Osteocyte (in vitro differentiated cells): ENCODE measurements at regions not wholly inside any gene's neighbourhood (a gene's known extent, or its start where the extent isn't known, plus 50 kb on each side); places are given as distances from the start of the nearest gene placed in this dataset.

Source experiments
- DNase-seq: peaks from one replicate; pipeline ENCODE4 v3.0.0; 2021; ENCODE audit warnings: mixed read lengths; ENCODE audit not compliant: unreplicated experiment; ENCODE audit errors: extremely low spot score
- H3K27ac Mint-ChIP-seq: one replicate; pipeline ENCODE4 v1.8.0; 2021; ENCODE audit warnings: mild to moderate bottlenecking, mixed read lengths; ENCODE audit not compliant: unreplicated experiment
- H3K27me3 Mint-ChIP-seq: one replicate; pipeline ENCODE4 v1.8.0; 2021; ENCODE audit warnings: mixed read lengths; ENCODE audit not compliant: unreplicated experiment
- H3K36me3 Mint-ChIP-seq: one replicate; pipeline ENCODE4 v1.8.0; 2021; ENCODE audit warnings: mixed read lengths; ENCODE audit not compliant: unreplicated experiment
- H3K4me1 Mint-ChIP-seq: one replicate; pipeline ENCODE4 v1.8.0; 2021; ENCODE audit warnings: mixed read lengths; ENCODE audit not compliant: unreplicated experiment
- H3K4me3 Mint-ChIP-seq: one replicate; pipeline ENCODE4 v1.8.0; 2021; ENCODE audit warnings: mild to moderate bottlenecking, moderate library complexity, mixed read lengths; ENCODE audit not compliant: unreplicated experiment
- H3K9me3 Mint-ChIP-seq: one replicate; pipeline ENCODE4 v1.8.0; 2021; ENCODE audit warnings: mixed read lengths; ENCODE audit not compliant: unreplicated experiment
- CTCF ChIP-seq: fragments of 200-600 bp; sonication (generic); IDR thresholded peaks from 2 replicates; pipeline ENCODE4 v1.5.0; 2021; ENCODE audit warnings: antibody characterized with exemption, mild to moderate bottlenecking, moderate library complexity

- H3K4me1 Mint-ChIP-seq = peaks cover 2% of the 10 kb centered on the region
- no peak overlapping the region for H3K4me3 Mint-ChIP-seq
- peaks cover 9% of the 10 kb centered on the region for H3K9me3 Mint-ChIP-seq
- H3K36me3 Mint-ChIP-seq = no peaks in the 10 kb centered on the region
- H3K27me3 Mint-ChIP-seq = no peaks in the 10 kb centered on the region
- no peak overlapping the region for H3K27ac Mint-ChIP-seq
- TF ChIP-seq CTCF = no peak
- DNase-seq = no peak
These were observed 366.3 kb downstream of the SLITRK6 start for GRCh38 chr13:85432881-85433280.

GRCh38 chr13:85431720-85432119 is 367.5 kb downstream of the SLITRK6 start:
- H3K36me3 Mint-ChIP-seq = no peaks in the 10 kb centered on the region
- no peak overlapping the region for H3K4me3 Mint-ChIP-seq
- no peak overlapping the region for H3K27ac Mint-ChIP-seq
- H3K4me1 Mint-ChIP-seq = peaks cover 2% of the 10 kb centered on the region
- DNase-seq = no peak
- H3K9me3 Mint-ChIP-seq = peaks cover 9% of the 10 kb centered on the region
- H3K27me3 Mint-ChIP-seq = no peaks in the 10 kb centered on the region
- TF ChIP-seq CTCF = no peak

- Mint-ChIP-seq H3K4me1 (peaks cover 2% of the 10 kb centered on the region), H3K27me3 (no peaks in the 10 kb centered on the region), H3K4me3 (no peak overlapping the region), H3K27ac (no peak overlapping the region), H3K36me3 (no peaks in the 10 kb centered on the region), H3K9me3 (peaks cover 9% of the 10 kb centered on the region)
- no peak for DNase-seq
- no peak for TF ChIP-seq CTCF
These were observed 368.9 kb downstream of the SLITRK6 start for GRCh38 chr13:85430216-85430794.

GRCh38 chr13:85427416-85427815 is 371.8 kb downstream of the SLITRK6 start:
- Mint-ChIP-seq H3K9me3 (peaks cover 2% of the 10 kb centered on the region), H3K4me3 (no peak overlapping the region), H3K27me3 (no peaks in the 10 kb centered on the region), H3K36me3 (no peaks in the 10 kb centered on the region), H3K4me1 (peaks cover 2% of the 10 kb centered on the region), H3K27ac (no peak overlapping the region)
- DNase-seq = no peak
- no peak for TF ChIP-seq CTCF

GRCh38 chr13:85420136-85420535 is 379.1 kb downstream of the SLITRK6 start:
- no peaks in the 10 kb centered on the region for H3K27me3 Mint-ChIP-seq
- no peaks in the 10 kb centered on the region for H3K9me3 Mint-ChIP-seq
- no peak overlapping the region for H3K27ac Mint-ChIP-seq
- no peak for TF ChIP-seq CTCF
- no peaks in the 10 kb centered on the region for H3K36me3 Mint-ChIP-seq
- no peak for DNase-seq
- no peak overlapping the region for H3K4me3 Mint-ChIP-seq
- H3K4me1 Mint-ChIP-seq = peaks cover 7% of the 10 kb centered on the region
